ENCODE measurements at regions not wholly inside any gene's neighbourhood (a gene's known extent, or its start where the extent isn't known, plus 50 kb on each side); places are given as distances from the start of the nearest gene placed in this dataset.

GRCh38 chr7:52669031-52669430 is 366.4 kb upstream of the POM121L12 start:
- Histone ChIP-seq H3K27ac (no peak overlapping the region), H3K27me3 (no peaks in the 10 kb centered on the region), H3K4me1 (no peaks in the 10 kb centered on the region), H3K4me3 (no peak overlapping the region), H3K36me3 (no peaks in the 10 kb centered on the region), H3K9me3 (peaks cover 0 to 5% (median 0%) of the 10 kb centered on the region in 11 donors)
- no peak for DNase-seq
- intact Hi-C loops (cut with DNase I): no loop called here
- no peak for TF ChIP-seq CTCF (IDR thresholded peaks at IDR 0.05)
- ATAC-seq: no peak
- WGBS, 2 donors: 95 to 96% methylated on average over 21 of the region's 21 CpGs

GRCh38 chr7:52668435-52668834 is 367.0 kb upstream of the POM121L12 start:
- intact Hi-C loops (cut with DNase I): no loop called here
- no peak for TF ChIP-seq CTCF (IDR thresholded peaks at IDR 0.05)

GRCh38 chr7:52659178-52659577 is 376.3 kb upstream of the POM121L12 start:
- WGBS, 2 donors: 73 to 82% methylated on average over 3 of the region's 3 CpGs
- H3K36me3 ChIP-seq: no peaks in the 10 kb centered on the region
- H3K4me1 ChIP-seq: no peaks in the 10 kb centered on the region
- TF ChIP-seq CTCF (IDR thresholded peaks at IDR 0.05): no peak
- no peak overlapping the region for H3K27ac ChIP-seq
- no peaks in the 10 kb centered on the region for H3K27me3 ChIP-seq
- H3K4me3 ChIP-seq: no peak overlapping the region
- intact Hi-C loops (cut with DNase I): no loop called here
- ATAC-seq (no peak), DNase-seq (no peak)
- peaks cover 0 to 25% (median 0%) of the 10 kb centered on the region in 11 donors for H3K9me3 ChIP-seq

More at GRCh38 chr7:52668435-52668834, 367.0 kb upstream of the POM121L12 start:
- no peaks in the 10 kb centered on the region for H3K27me3 ChIP-seq
- ATAC-seq (no peak), DNase-seq (no peak)
- no peaks in the 10 kb centered on the region for H3K4me1 ChIP-seq
- H3K4me3 ChIP-seq: no peak overlapping the region
- H3K36me3 ChIP-seq: no peaks in the 10 kb centered on the region
- no peak overlapping the region for H3K27ac ChIP-seq
- peaks cover 0 to 5% (median 0%) of the 10 kb centered on the region in 11 donors for H3K9me3 ChIP-seq
- 92 to 96% methylated on average over 17 of the region's 17 CpGs for WGBS, 2 donors

- TF ChIP-seq CTCF (IDR thresholded peaks at IDR 0.05): no peak
- no peaks in the 10 kb centered on the region for H3K36me3 ChIP-seq
- no peaks in the 10 kb centered on the region for H3K27me3 ChIP-seq
- no peak overlapping the region for H3K4me3 ChIP-seq
- no peak for ATAC-seq
- no peak for DNase-seq
- H3K9me3 ChIP-seq: peaks cover 0 to 25% (median 0%) of the 10 kb centered on the region in 11 donors
- intact Hi-C loops (cut with DNase I): no loop called here
- 60 to 75% methylated on average over 3 of the region's 3 CpGs for WGBS, 2 donors
- no peaks in the 10 kb centered on the region for H3K4me1 ChIP-seq
- no peak overlapping the region for H3K27ac ChIP-seq
These were observed 379.3 kb upstream of the POM121L12 start for GRCh38 chr7:52656098-52656497.

Data from heart right ventricle (tissue), 16 donors.